GM18519 (cell line): ENCODE measurements at regions not wholly inside any gene's neighbourhood (a gene's known extent, or its start where the extent isn't known, plus 50 kb on each side); places are given as distances from the start of the nearest gene placed in this dataset.
"Not testable (repeated sequence)": the region's sequence is repeated elsewhere in the genome, so short reads cannot be mapped to it uniquely, and the experiment has no call there.

ENCODE experiments used
- ATAC-seq: cut with Tn5 transposase; IDR thresholded peaks from one replicate; pipeline ENCODE4 v1.9.1; 2021; ENCODE audit warnings: mild to moderate bottlenecking, moderate library complexity; ENCODE audit not compliant: unreplicated experiment, low FRiP score

DNA sequence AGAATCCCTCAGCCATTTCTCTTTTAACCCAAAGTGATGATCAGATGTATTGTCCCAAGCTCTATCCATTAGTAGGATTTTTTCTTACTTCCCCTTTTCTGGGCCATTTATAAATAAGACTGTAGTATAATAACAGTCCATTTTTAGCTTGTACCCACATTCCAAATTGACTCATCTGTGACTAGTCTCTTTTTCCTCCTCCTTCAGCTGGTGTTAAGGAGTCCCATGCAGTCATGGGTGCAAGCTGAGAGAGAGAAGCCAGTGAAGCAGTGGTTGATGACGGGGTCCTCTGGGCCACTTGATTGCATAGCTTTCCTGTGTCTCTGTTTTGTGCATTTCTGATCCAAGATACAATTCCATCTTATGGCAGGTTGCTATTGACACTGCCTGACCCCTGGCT lies 476.0 kb upstream of the CD180 start:
- no peak for ATAC-seq

DNA sequence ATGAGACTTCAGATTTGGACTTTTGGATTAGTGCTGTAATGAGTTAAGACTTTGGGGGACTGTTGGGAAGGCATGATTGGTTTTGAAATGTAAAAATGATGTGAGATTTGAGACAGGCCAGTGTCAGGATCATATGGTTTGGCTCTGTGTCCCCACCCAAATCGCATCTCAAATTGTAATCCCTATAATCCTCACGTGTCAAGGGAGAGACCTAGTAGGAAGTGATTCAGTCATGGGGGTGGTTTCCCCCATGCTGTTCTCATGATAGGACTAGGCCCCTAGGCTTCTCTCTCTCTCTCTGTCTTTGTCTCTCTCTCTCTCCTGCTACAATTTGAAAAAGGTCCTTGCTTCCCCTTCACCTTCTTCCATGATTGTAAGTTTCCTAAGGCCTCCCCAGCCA lies 473.3 kb upstream of the CD180 start:
- ATAC-seq: no peak

DNA sequence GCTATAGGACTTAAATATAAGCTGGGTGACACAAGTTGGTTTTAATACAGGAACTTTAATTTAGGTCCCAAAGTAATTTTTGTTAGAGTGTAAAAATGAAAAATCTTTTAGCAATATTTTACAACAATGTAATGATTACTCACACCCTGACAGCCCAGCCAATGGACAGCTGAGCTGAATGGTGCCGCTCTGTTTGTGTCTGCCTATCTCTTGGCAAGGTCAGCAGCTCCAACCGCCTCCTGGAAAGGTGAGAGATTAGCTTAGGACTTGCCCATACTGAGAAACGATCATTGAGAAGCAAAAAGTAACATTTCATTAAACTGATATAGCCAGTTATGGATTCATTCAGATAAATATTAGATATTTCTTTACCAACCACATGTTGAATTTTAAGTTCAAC lies 463.6 kb upstream of the CD180 start:
- no peak for ATAC-seq

DNA sequence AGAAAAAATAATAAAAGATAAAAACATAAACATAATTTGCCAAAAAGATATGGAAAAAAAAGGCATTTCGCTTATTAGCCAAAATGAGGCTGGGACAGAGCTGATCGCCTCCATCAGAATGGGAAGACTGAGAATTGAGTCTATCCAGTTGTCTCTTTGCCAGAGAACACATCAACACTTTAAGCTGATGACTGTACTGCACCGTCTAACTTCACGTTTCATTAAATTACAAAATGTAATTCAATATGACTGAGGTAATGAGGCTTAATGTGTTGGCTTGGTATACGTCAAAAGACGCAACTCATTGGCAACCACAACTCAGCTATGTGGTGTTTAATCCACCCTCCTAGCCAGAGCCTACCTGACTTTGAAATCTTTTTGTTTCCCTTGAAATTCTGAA lies 462.7 kb upstream of the CD180 start:
- ATAC-seq: no peak

DNA sequence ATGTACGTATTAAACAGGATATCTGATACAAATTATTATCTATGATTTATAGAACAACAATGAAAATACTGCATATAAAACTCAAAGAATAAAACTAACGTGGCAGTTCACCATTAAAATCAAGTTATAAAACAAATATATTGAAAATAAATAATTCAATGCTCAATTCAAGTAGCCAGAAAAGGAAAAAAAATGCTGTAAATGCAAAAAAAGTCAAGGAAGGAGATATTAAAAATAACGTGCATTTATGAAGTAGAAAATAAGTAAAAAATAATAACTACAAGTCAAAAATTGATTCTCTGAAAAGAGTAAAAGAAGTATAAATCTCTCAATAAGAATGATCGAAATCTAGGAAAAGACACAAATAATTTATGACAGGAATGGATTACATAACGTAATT lies 460.5 kb upstream of the CD180 start:
- ATAC-seq: no peak

DNA sequence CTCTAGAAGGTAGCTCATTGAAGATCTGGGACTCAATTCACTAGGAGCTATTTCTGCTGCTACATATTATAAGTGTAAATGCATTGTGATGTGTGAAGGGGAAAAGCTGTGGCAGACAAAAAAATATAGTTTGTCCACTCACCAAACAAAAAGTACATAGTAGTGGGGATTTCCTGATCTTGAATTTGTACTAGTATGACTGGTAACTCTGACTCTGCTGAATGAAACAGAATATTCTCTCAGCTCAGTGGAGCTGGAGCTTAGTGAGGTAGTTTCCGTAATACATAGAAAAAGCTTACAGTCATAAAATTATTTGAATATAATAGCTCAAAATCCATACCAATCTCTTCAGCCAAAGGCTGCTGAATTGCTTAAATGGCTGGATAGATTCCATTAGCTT lies 455.6 kb upstream of the CD180 start:
- ATAC-seq: peak; percentile 87

DNA sequence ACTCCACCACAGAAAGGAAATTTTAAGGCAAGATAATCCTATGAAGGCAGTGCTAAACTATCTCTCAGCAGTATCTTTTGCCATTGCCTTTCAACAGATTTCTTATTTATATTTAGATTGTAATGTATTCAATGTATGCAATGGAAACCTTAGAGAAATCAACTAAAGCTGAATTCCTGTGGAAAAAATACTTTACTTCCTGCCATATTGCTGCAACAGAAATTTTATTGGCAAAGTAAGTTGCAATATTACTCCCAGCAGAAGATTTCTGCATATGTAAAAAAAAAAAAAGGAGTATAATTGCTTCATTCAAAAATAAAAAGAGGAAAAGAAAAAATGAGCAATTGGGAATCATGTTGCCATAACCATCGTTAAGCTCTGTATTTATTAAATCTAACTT lies 454.6 kb upstream of the CD180 start:
- no peak for ATAC-seq

DNA sequence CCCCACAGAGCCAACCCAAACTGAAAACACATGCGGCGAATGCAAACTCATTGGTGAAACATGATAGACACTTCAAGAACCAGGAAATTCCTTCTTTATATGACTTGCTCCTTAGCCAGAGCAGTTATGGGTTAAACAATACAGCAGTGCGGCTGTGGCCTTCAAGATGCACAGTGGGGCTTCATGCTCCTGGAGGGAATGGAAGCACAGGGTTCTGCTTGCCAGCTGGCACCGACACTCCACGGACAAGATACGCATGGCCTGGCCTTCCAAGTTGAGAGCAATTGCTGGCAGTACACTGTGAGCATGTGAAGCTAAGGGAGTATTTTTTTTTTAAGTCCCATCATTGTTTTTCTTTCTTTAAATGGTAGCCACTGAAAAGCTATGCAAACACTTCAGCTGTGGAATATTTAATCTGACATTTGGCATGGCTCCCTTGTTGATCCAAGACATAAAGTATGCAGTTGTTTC lies 451.6 kb upstream of the CD180 start:
- ATAC-seq: no peak

DNA sequence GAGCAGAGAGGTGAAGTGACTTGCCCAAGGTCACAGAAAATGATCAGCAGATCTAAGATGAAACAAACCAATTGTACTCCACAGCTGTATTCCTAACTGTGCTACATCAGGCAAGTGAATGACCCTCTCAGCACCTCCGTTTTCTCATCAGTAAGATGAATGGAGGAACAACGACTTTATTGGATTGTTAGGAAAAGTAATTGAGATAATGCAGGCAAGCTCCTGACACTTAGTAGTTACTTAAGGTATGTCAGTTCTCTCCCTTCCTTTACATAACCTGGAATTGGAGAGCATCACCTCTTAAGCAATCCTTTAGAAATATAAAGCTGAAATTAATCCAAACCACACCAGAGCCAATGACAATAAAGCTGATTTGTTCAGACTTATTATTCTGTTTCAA lies 451.2 kb upstream of the CD180 start:
- ATAC-seq: no peak

DNA sequence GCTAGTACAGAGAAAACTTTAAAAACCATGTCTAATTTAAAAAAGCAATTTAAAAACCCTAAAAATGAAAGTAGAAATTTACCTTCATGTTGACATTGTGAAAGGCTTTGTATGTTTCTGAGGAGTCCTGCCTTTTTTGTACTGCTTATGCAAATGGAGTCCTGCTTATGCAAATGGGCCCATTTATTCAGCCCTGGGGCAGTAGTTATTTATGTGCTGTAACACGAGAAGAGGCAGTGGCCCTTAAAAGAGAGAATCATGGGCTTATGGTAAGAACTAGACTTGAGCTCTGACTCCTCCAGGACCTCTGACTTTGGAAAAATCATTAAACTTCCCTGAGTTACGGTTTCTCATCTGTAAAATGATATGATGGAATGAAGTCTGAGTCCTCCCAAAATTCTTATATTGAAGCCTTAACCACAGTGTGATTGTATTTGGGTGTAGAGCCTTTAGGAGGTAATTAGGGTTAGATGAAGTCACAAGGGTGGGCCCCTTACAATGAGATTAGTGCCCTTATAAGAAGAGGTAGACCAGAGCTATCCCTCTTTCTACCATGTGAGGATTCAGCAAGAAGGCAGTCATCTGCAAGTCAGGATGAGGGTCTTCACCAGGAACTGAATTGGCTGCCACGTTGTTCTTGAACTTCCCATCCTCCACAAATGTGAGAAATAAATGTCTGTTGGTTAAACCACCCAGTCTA lies 447.8 kb upstream of the CD180 start:
- ATAC-seq: no peak

DNA sequence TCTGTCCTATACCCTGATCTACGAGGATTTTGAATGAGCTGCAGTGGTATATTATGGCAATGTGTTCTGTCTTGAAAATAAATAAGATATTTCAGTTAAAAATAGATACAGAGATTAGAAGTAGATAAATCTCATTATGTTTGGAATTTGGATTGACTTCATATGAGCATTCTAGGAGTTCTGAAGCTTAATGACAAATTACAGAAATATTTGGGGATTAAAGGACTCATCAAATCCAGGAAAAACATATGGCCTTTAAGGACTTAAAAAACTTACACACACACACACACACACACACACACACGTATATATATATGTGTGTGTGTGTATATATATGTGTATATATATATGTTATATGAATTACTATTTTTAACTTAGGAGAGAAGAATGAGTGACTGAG lies 446.9 kb upstream of the CD180 start:
- ATAC-seq: no peak

DNA sequence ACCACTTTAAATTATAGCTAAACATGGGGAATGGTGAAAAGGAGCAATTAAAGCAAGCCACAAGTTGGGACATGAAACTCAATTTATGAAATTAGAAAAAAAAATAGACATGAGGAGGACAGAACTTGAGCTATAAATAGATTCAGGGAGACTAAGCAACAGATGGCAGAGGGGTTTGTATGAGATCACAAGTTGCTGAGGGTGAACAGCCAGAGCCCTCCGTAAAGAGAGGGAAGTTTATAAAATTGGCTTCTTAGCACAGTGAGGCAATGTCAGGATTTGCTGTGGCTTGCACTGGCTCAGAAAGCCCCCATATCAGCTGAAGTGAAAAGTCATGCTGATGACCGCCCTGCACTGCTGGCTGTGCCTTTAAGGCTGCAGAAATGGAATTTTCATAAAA lies 443.4 kb upstream of the CD180 start:
- no peak for ATAC-seq

DNA sequence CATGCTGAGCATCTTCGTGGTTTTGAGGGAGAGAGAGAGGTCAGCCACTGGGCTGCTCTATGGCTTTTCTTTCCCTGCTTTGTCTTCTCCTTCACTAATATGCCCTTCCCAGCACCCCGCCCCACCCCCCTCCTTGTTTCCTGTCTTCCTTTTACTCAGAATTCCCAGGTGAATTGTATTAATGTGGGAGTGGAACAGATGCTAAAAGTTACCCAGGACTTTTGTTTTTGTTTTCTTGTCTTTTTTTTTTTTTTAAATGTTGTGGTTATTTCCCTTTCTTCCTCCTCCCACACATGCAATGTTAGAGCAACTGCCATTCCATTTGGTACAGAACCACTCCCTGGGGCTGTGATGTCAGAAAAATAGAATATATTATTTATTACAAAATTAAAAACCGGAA lies 442.7 kb upstream of the CD180 start:
- ATAC-seq: no peak

DNA sequence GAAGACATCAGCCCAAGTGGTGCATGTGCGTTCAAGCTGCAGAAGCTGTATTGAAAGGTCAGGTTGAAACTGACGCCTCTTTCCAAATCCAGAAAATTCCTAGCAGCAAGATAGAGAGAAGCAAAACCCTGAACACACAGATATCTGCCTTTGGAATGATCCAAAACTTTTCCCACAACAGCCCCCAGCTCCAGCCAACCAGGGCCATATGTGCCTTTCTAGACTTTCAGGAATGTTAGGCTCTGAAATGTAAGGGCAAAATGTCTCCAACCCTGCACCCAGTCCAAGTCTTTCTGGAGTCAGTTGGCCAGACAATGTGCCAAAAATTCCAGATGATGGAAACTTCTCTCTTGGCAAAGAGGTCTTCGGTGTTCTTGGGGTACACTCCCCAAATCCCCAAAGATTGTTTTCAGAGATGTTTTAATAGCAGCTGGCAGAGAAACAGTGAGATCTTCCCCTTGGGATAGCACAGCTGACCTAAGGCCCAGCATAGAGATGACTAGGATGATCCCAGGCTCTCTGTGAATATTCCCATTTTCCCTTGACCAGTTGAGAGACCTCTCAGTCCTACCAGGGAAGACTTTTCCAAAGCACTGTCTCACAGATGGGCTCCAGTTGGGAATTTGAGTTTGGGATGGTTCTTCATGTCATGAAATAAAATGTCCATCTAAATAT lies 440.4 kb upstream of the CD180 start:
- no peak for ATAC-seq

DNA sequence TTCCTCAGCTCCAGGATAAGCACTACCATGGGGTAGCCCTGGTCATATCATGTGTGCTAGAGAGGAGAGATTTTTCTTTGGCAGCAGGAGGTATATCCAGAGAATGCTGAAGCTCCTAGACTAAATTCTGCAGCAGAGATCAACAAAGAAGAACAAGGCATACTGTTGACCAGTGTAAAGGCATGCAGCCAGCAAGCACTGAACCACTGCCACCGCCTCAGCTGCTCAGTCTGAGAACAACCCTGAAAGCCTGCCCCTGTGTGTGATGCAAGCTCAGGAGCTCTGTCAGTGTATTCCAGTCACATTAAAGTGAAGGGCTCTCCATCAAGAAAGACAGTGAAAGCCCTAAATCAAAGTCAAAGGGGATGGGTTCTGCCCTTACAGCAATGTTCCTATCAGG lies 439.5 kb upstream of the CD180 start:
- ATAC-seq: no peak

DNA sequence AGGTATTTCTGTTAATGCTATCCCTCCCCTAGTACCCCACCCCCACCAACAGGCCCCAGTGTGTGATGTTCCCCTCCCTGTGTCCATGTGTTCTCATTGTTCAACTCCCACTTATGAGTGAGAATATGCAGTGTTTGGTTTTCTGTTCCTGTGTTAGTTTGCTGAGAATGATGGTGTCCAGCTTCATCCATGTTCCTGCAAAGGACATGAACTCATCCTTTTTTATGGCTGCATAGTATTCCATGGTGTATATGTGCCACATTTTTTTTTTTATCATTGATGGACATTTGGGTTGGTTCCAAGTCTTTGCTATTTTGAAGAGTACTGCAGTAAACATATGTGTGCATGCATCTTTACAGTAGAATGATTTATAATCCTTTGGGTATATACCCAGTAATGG lies 430.5 kb upstream of the CD180 start:
- ATAC-seq: not testable (repeated sequence)

DNA sequence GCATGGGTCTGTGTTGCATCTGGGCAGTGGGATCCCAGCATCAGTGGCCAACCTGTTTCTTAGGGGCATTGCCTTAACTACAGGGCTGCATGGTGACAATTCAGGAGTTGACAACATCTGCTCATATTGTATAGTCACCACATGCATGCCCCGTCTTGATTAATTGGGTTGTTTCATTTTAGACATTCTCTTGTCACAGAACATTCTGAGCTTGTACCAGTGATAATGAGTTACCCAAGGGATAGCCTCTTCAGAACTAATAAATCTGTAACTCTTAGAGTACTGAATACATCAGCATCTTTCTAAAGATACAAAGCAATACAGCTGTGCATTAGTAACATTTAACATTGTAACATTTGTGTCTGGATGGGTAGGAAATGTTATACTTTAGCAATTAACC lies 426.5 kb upstream of the CD180 start:
- no peak for ATAC-seq

DNA sequence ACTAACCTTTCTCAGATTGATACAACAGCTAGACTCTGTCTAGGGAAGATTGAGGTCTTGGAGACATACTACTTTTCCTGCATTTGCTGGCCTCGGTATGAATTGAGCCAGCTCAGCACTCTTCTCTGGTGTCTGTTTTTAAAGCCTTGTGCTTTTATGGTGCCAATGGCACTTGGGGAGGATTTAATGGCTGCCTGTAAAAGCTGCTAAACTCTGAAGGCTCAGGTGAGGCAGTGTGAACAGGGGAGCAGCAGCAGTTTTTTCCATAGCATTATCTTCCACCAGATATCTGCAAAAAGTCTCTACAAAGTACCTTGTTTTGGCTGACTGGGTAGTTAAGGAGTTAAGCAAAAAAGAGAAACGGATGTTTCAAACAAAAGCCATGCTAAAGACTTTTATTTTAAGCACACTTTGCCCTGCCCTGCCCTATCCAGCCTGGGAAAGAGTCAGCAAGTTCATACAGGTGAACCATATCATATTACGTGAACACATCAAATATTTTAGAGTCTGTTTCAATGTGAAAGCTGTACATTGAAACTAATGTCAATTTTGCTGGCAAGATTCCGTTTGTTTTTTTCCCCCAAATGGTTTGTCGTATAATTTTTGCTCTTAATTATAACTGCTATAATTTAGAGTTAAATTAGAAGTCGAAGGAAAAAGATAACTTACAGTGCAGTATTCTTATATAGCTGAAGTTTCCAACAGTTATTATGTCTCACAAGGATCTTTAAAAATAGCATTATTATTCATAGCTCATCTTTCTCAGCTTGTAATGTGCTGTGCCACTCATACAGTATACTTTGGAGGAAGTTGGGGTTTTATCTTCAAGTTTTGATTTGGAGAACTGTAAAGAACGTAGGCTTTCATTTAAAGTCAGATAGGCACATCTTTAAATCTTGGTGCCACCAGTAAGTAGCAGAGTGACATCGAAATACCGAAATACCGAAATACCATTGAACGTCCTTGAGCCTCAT lies 424.1 kb upstream of the CD180 start:
- ATAC-seq: peak; percentile 76

DNA sequence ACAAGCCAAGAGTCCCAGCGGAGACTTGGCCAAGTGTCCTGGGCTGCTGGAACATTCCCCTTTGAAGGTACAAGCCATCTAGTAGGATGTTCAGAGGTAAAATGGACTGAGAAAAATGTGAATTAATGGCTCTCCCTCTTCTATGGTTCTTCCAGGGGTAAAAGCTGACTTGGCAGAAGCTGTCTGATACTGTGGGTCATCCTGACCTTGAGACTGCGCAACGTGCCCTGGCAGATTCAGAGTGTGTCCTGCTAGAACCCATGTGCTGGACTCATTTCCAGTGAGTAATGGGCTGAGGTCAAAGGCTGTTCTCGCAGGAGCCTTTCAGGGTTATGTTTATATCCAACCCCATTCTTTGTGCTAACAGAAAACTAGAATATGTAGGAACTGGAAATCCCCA lies 423.0 kb upstream of the CD180 start:
- ATAC-seq: no peak

DNA sequence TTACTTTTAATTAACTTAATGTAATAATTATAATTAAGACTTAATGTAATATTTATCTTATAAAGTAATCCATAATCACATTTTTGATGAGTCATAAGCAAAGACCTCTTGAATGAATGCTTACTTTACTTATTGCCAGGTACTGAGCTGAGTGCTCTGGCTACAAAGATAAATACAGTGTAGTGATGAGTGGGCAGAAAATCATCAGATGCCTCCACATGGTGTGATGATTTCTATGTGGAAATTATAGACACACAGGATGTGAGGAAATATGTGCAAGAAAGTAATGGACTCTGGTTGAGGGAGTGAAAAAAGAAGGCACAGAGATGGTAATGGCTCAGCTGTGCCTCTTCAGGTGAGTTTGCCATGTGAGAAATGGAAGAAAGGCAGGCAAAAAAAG lies 422.6 kb upstream of the CD180 start:
- ATAC-seq: no peak

DNA sequence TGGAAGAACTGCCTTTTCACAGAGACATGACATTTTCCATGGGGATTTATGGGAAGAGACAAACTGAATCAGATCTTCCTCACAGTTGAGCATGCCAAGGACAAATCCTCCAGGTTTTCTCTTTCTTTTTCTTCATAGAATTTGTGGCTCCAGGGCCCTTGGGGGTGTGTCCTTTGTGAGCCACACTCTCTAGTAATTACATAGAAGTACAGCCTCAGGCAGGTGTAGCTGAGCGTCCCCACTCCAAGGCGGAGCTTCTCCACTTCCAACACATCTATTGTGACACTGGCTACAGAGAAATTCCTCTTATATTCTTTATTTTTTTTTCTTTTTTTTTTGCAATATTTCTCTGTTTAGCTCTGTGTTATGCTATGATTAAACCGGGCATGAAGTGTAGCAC lies 420.5 kb upstream of the CD180 start:
- ATAC-seq: no peak
